SIG-M5 treated with dmso at 0.1 percent for 504 hours (cell line): ENCODE measurements at regions not wholly inside any gene's neighbourhood (a gene's known extent, or its start where the extent isn't known, plus 50 kb on each side); places are given as distances from the start of the nearest gene placed in this dataset.

Experiments used
- DNase-seq: peaks from one replicate; lab custom pipeline; 2025; ENCODE audit not compliant: unreplicated experiment; lab: John Stamatoyannopoulos, UW

DNA sequence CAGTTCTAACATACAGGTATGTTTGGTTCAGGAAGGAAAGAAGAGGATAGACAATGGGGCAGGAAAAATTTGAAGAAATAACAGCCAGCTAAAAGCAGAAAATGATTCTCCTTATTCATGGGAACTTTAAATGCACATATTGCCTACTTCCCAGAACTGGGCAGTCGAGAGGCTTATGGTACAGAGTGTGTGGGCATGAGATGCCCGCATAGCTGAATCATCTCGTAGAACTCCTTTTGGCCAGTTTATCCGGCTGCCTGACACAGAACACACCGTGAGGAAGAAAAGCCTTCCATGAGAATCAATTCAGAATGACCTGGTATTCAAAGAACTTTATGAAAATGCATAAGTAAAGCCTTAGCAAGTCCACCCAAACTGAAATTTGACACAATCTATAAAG, 471.6 kb downstream of the SH2D4B start:
- no peak for DNase-seq

DNA sequence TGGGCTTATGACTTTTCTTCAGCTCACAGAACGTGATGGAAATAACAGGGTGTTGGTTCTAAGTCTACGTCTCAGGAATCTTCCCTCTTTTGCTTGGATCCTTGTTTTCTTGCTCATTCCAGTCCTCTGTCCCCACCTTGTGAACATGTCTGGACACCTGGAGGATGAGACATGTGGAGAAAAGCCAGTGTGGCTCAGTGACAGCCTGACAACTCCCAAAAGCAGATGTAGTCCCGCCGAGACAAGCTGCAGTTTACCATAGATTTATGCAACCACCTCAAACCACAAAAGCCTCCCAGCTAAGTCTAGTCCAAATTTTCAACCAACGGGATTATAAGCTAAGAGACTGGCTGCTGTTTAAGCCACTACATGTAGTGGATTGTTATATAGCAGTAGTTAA, 476.1 kb downstream of the SH2D4B start:
- DNase-seq, result peak; percentile 23

DNA sequence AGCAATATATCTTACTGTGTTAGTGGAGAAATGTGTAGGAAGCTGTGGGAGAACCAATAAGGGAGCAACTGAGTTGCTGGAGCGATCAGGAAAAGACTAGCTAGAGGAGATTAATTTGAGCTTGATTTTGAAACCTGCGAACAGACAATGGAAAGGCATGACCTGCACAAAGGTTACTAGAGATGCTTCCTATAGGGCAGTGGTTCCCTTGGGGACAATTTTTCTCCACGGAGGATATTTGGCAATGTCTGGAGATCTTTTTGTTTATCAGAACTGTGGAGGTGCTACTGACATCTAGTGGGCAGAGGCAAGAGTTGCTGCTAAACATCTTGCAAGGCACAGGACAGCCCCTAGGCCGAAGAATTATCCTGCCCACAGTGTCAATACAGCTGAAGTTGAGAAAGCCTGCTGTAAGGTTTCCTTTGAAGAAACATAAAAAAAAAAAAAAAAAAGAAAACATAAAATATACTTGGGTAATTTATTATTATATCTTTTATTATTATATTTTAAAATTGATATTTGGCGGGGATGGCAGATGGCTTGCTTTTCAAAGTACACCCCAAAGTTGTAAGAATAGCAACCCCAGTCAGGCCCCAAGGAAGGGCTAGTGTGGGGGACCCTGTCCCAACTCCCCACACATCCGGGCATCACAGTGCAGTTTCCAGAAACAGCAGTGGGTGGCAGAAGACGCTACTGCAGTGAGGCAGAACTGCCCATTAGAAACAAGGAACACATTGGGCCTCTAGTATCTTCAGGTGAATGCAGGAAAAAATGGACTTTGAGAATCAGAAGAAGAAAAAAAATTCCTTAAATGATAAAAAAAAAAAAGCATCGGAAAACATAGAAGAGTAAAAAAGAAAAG, 481.6 kb downstream of the SH2D4B start:
- peak; percentile 62 for DNase-seq

DNA sequence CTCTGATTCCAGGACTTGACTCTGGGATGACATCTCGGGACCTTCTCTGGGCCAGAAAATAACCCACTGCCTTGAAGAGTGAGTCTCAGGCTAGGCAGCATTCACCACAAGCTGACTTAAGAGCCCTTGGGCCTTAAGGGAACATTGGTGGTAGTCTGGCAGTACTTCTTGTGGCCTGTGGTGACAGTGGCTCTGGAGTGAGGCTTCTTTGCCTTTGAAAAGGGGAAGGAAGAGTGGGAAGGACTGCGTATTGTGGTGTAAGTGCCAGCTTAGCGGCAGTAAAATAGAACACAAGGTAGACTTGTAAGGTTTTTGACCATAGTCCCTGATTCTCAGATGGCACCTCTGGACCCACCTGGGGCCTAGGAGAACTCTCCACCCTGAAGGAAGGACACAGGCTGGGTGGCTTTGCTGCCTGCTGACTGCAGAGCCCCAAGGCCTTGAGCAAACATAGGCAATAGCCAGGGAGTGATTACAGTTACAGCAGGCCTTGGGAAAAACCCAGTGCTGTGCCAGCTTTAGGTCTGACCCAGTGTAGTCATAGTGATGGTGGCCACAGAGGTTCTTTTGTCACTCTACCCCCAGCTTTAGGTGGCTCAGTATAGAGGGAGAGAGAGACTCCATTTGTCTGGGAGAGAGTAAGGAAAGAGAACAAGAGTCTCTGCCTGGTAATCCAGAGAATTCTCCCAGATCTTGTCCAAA, 483.9 kb downstream of the SH2D4B start:
- DNase-seq, result peak; percentile 11

DNA sequence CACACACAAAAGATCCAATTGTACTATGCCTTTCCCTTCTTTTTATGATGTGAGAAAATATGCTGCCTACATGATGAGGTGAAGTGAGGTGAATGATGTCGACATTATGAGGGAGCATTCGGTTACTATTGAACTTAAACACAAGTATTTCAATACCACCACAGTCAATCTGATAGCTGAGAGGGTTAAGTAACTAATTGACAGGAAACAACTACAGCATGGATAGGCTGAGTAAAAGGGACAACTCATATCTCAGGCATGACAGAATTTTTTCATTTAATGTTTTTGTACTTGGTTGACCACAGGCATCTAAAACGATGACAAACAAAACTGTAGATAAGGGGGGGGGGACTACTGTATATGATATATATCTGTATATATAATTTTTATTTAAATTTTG, 488.9 kb downstream of the SH2D4B start:
- DNase-seq, result no peak

DNA sequence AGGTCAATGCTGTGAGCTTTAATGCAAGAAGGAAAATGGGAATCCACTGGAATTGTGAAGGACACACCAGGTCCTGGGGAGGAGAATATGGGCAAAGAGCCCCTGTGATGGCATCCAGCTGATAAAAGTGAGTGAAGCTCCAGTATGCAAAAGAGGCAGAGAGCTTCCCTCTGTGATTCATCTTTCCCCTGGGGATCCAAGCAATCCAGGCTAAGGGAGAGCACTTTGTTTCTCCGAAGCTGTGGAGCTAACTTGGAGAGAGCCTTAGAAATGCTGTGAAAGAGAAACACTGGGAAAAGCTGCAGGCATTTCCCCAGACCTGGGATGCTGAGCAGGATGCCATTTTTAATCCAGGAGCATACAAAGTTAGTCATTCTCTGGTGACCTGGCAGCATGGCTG, 489.5 kb downstream of the SH2D4B start:
- DNase-seq, result no peak

DNA sequence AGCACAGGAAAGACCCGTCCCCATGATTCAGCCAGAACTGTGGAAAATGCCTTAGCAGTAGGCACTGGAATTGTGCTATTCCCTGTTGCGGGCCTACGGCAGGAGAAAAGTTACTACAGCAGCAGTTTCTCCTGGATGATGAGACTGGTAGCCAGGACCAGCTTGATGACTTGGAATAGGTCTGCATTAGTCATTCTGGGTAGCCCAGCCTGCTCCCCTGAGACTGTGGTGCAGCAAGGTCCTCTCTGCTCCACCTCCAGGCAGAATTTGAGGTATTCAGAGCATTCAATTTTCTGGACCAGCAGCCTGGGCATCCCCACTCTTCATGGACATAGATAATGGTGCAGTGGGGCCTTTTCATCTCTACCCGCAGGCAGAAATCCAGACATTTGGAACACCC, 490.0 kb downstream of the SH2D4B start:
- DNase-seq, result no peak

DNA sequence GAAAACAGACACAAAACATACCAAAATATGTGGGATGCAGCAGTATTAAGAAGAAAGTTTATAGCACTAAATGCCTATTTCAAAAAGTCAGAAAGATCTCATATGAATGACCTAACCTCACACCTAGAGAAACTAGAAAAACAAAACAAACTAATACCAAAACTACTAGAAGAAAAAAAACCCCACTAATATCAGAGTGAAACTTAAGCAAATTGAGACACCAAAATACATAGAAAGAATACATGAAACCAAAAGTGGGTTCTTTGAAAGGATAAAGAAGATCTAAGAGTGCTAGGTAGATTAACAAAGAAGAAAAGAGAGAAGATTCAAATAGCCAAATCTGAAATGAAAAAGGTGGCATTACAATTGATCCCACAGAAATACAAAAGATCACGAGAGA, 494.1 kb downstream of the SH2D4B start:
- no peak for DNase-seq

DNA sequence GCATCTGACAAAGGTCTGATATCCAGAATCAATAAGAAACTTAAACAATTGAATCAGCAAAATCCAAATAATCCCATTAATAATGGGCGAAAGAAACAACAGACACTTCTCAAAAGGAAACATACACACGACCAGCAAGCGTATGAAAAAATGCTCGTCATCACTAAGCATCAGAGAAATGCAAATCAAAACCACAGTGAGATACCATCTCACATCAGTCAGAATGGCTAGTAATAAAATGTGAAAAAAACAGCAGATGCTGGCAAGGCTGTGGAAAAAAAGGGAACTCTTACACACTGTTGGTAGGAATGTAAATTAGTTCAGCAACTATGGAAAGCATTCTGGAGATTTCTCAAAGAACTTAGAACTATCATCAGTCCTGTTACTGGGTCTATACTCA, 496.7 kb downstream of the SH2D4B start:
- DNase-seq, result no peak

DNA sequence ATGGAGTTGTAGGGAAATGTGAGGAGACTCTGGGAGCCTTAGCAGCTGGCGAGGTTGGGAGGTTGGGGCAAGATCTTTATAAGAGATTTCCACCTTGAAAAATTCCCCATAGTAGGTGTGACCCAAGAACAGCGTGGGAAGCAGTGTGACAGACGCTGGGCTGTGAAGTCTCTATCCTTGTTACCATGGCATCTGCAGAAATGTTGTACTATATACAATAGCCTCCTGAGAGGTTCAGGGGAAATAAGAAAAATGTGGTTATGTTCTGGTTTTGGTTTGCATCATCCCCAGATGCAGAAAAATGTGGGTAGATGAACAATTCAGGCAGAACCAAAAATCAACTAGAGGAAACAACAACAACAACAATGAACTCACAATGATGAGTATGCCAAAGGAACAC, 498.6 kb downstream of the SH2D4B start:
- DNase-seq, result no peak

DNA sequence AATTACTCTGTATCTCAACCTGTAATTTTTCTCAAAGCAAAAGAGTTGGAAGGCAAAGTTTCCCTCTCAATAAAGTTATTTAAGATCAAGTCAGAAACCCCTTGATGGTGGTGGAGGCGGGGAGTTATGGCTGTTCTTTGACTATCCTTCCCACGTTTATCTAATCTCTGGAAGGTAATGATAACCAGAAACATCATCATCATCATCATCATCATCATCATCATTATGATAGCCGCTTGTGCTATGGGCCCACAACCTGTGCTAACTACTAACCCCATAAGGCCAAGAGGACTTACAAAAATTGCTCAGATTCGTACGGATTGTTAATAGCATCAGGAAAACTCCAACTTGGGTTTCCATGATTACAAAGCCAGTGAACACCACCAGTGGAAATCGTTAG, 502.3 kb downstream of the SH2D4B start:
- DNase-seq, result no peak

DNA sequence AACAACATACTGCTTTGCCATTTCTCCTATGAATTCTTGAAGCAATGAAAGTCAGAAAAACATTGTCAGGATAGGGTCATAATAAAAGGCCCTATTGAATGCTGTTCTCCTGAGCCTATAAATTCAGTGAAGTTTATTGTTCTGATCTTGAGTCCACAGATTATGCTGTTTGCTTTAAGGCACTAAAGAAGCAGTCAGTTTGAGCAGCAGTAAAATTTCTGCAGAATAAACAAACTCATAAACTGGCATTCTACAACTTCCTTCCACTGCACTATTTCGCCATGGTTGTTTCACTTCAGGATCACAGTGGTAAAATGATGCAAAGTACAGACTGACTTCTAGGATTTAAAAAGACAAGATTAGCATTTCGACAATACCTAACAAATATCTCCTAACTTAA, 503.2 kb downstream of the SH2D4B start:
- no peak for DNase-seq

DNA sequence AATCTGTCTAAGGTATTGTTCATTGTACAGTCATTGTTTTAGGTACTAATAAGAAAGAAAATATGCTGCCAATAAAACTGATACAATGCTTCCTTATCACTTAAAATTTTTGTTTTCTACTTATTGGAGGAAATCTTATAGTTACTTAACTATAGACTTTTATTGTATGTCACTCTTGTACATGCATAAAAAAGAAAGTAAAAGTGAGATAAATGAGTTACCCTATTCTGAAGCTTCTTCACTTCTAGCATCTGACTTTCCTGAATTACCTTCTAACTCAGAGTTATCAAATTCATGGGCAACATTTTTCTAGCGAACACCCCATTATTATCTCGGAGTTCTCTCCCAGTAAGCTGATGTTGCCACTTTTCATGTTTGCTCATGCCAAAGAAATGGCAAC, 504.9 kb downstream of the SH2D4B start:
- no peak for DNase-seq

DNA sequence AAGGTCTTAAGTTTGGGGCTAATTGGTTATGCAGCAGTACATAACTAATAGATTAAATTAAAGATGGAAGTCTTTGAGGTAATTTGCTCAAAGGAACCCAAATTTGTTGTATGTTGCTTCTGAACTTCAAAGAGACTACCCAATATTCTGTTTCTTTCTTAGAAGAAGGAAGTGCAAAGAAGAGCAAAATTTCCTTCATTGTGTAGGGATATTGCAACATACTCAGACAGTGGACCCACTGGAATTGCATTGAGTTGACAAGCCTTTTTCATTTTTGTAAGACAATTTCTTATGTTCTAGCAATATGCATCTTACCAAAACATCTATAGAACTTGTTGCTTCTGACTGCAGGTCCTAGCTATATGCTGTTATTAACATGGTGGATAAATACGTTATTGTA, 527.8 kb downstream of the SH2D4B start:
- no peak for DNase-seq

DNA sequence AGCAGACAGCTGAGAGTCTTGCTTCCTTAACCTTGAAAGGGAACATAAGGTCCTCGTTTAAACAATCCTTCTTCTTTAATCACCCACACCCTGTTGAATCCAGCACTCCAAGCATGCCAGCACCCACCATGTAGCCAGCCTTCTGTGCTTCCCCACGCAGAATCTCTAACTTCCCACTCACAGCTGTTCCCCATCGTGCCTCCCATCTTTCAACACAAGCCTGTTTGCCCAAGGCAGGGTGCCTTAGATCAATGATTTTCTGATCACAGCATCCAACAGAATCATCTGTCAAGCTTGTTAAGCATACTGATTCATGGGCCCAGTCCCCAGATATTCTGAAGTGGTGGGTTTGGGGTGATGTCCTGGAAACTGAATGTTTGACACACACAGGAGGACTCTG, 530.8 kb downstream of the SH2D4B start:
- no peak for DNase-seq

DNA sequence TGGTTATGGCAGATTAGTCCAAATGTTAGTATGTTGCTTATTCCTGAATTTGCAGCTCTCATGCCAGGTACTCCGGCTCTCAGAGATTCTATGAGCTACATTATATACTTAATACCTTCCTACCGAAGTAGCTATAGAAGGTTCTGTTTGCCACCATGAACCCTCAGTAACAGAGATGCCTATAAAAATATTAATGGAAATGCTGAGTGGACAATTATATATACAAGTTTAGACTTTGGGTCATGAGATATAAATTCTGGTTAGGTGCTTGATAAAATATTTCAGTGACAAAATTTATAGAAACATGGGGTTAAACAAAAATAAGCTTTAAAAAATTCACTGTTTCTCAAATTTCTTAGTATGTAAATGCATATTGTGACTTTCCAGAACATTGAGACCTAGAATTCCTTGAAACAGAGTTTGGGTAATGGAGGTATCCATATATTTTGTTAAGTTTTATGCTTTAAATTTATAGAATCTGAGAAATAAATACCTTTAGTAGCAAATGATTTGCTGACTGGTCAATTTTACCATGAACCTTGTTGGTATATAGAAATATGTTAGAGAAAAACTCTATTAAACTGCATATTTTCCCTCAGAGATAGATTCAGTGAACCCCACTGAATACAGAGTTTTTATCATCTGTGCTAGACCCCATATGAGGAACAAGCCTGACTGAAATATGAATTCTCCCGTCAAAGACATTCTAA, 533.5 kb downstream of the SH2D4B start:
- no peak for DNase-seq

DNA sequence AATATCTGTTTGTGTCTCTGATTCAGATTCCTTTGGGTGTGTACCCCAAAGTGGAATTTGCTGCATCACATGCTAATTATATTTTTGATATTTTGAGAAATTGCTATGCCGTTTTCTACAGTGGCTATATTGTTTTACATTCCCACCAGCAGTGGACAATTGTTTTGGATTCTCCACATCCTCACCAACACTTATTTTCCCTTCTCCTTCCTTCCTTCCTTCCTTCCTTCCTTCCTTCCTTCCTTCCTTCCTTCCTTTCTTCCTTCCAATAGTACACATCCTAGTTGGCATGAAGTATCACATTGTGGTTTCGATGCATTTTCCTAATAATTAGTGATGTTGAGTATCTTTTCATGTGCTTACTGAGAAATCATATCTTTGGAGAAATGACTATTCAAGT, 535.5 kb downstream of the SH2D4B start:
- no peak for DNase-seq

DNA sequence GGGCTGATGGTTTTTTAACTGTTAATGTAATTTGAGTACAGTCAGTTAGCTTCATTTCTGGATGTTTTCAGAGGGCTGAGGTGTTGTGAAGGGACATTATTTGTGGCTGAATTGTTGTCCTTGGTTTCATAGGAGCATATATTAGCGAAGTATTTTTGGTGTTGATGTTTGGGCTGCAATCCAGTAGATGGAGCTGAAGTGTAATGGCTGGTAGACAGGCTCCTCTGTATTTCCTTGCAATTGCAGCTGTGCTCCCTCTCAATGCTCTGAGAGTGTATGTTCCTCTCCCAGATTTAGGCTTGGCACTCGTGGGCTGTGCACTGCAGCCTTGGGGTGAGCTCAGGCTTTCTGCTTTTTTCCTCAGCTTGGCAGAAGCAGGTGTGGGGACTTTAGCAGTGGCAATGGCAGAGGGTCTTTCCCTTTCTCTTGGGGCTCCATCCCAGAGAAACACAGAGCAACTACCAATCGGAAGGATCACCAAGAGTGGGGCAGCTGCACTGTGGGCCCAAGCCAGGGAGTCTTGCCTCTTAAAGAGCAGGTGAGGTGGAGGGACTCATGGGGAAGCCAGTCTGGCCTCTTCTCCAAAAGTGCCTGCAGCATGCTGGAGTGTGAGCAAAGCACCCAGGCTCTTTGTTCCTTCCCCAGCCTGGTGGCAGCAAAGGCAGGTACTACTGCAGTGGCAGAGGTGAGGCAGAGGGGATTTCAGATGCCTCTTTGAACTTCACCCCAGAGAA, 544.4 kb downstream of the SH2D4B start:
- peak; percentile 7 for DNase-seq

DNA sequence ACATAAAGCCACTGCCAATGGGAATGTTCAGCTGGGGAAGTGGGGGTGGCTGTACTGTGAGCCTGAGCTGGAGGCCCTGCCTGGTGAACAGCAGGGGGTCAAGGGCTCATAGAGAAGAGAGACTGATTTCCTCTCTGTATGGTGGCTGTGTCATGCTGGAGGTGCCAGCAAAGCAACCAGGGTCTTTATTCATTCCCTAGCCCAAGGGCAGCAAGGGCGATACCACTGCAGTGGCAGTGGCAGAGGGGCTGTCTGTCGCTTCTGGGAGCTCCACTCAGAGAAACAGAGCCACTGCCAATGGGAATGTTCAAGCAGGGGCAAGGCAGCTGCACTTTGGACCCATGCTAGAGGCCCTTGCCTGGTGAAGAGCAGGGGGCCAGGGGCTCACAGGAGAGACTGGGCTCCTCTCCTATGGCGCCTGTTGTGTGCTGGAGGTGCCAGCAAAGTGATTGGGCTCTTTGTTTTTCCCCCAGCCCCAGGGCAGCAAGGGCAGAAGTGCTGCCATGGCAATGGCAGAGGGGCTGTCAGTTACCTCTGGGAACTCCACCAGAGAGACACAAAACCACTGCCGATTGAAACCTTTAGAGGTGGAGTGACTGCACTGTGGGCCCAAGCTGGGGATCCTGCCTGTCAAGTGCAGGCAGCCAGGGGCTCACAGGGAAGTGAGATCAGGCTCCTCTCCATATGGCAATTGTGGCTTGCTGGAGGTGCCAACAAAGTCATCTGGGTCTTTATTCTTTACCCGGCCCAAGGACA, 545.1 kb downstream of the SH2D4B start:
- DNase-seq, result no peak

DNA sequence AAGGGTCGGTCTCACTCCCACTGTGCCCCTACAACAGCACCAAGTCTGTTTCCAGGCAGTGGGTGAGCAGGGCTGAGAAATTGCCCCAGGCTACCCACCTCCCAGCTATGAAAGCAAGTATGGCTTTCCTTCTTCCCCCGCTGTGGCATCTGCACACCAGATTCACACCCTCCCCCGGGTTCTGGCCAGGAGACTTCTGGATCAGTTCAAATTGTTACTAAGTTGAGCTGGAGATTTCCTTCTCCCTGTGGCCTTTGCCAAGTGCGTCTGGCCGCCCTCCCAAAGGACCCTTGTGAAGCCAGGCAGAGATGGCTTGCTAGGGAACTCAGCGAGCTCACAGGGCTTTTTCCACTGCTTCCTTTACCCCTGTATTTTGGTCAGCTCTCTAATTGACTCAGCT, 555.4 kb downstream of the SH2D4B start:
- DNase-seq, result no peak

DNA sequence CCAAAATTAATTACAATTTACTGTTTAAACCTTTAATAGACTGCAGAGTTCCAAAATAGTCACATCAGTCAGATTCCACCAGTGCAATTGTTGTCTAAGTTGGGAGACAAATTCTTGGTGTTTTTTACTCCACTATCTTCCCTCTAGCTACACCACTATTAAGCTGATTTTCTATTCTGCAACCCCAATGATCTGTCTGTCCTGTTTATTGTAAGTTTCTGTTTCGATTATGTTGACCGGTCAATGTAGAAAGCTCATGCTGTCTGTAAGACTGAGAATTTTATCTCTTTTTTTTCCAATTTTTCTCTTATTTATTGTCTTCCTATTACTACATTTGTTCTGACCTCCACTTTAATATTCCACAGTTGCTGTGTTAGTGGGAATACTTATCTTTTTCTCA, 557.5 kb downstream of the SH2D4B start:
- no peak for DNase-seq
